ENCODE measurements at regions not wholly inside any gene's neighbourhood (a gene's known extent, or its start where the extent isn't known, plus 50 kb on each side); places are given as distances from the start of the nearest gene placed in this dataset.
A peak's percentile ranks its signal among the peaks of the same experiment; 100 is the strongest.

DNA sequence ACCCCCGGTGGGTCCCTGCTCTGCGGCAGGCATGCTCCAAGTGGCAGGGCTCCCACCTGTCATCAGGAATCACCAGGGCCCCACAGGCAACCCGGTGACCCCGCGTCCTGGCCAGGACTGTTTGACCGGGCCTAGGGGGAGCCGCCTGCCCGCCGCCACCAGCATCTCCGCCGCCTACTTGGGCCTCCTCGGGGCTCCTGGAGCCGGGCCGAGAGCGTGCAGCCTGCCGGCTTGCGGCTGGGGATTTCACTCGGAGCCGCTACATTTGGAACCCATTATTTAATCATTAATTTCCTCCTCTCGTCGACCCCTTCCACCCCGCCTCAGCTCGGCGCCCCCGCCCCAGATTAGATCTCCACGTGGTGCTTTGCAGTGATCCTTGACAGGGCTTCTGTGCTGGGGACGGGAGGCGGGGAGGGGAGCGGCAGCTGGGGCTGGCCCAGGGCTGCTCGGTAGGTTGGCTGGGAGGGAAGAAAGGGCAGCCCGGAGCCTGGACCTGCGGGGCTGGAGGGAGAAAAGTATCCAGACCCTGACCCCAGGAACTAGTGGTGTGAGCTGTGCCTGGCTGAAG is 295.4 kb downstream of the CYP26B1 start:
- Histone ChIP-seq H3K9me3 (ENCODE audit: insufficient read depth in 2 of 2, low read depth in 1 of 2, low read length in 1 of 2) (no peaks in the 10 kb centered on the region), H3K4me2 (ENCODE audit: insufficient read depth in 1 of 2, low read depth in 2 of 2, low read length in 2 of 2) (no peak overlapping the region), H4K91ac (replicated peaks; ENCODE audit: insufficient read length, low read length) (no peak overlapping the region), H2BK12ac (ENCODE audit: low read depth, low read length) (no peak overlapping the region), H3K14ac (ENCODE audit: insufficient read length) (no peak overlapping the region), H4K5ac (ENCODE audit: insufficient read length, low read depth, low read length) (no peak overlapping the region), H3K27ac (ENCODE audit: low read depth, low read length) (no peak overlapping the region), H2BK20ac (ENCODE audit: low read length) (no peak overlapping the region), H3K4me1 (replicated peaks in 1 of 4; ENCODE audit: control insufficient read depth in 3 of 4, insufficient read depth in 4 of 4, low read length in 3 of 4) (no peaks in the 10 kb centered on the region; a peak in 1 of 7 replicates), H2BK120ac (replicated peaks; ENCODE audit: low read depth, low read length) (no peak overlapping the region), H3K9ac (replicated peaks in 1 of 4; ENCODE audit: extremely low read depth in 1 of 4, low read depth in 3 of 4, low read length in 3 of 4) (no peak overlapping the region), H3K4me3 (ENCODE audit: extremely low read depth in 1 of 4, insufficient read depth in 2 of 4, low read depth in 3 of 4, low read length in 4 of 4) (no peak overlapping the region), H3K23me2 (ENCODE audit: low read depth, low read length) (no peaks in the 10 kb centered on the region), H3K79me2 (ENCODE audit: control insufficient read depth in 1 of 2, insufficient read depth in 2 of 2, low read length in 2 of 2) (no peaks in the 10 kb centered on the region), H3K36me3 (ENCODE audit: control insufficient read depth in 2 of 4, insufficient read depth in 4 of 4, low read length in 3 of 4) (no peaks in the 10 kb centered on the region), H3K79me1 (ENCODE audit: low read depth, low read length) (no peaks in the 10 kb centered on the region), H3K56ac (replicated peaks; ENCODE audit: insufficient read length, low read depth, low read length) (no peak overlapping the region), H4K8ac (ENCODE audit: extremely low read depth, insufficient read depth, low read length) (no peak overlapping the region), H3K18ac (ENCODE audit: extremely low read depth, low read length) (no peak overlapping the region), H3K23ac (ENCODE audit: insufficient read length) (no peak overlapping the region), H3K4ac (replicated peaks; ENCODE audit: insufficient read length, low read depth, low read length) (no peak overlapping the region), H2BK15ac (ENCODE audit: low read length) (no peak overlapping the region), H4K20me1 (replicated peaks in 1 of 2; ENCODE audit: control insufficient read depth in 1 of 2, insufficient read depth in 2 of 2, low read length in 2 of 2) (no peaks in the 10 kb centered on the region), H2AK5ac (ENCODE audit: low read depth, low read length) (no peak overlapping the region), H2AFZ (ENCODE audit: low read length) (no peak overlapping the region), H3K27me3 (replicated peaks in 1 of 4; ENCODE audit: control insufficient read depth in 3 of 4, extremely low read depth in 1 of 4, insufficient read depth in 3 of 4, low read length in 3 of 4) (no peaks in the 10 kb centered on the region), H2BK5ac (ENCODE audit: low read depth, low read length) (no peak overlapping the region)
- TF ChIP-seq TBP (IDR thresholded peaks at IDR 0.05; ENCODE audit: low read depth, low read length) = no peak
- no peak for TF ChIP-seq CEBPB (IDR thresholded peaks at IDR 0.05; ENCODE audit: low read depth, low read length)
- TF ChIP-seq SIRT6 (IDR thresholded peaks at IDR 0.05; ENCODE audit: low read length) = no peak
- TF ChIP-seq RFX5 (IDR thresholded peaks at IDR 0.05; ENCODE audit: borderline replicate concordance, low read depth, low read length) = no peak
- no peak for TF ChIP-seq TCF12 (IDR thresholded peaks at IDR 0.05; ENCODE audit: low read depth, low read length)
- no peak for TF ChIP-seq GABPA (IDR thresholded peaks at IDR 0.05; ENCODE audit: borderline replicate concordance, insufficient read depth, low read length)
- TF ChIP-seq RNF2 (IDR thresholded peaks at IDR 0.05; ENCODE audit: borderline replicate concordance, low read depth, low read length, missing control alignments, poor library complexity, severe bottlenecking) = no peak
- TF ChIP-seq SIN3A (conservative IDR thresholded peaks at IDR 0.05 in 1 of 2, IDR thresholded peaks at IDR 0.05 in 1 of 2; ENCODE audit: low read depth in 1 of 2, low read length in 2 of 2) = no peak
- no peak for TF ChIP-seq ZNF274 (IDR thresholded peaks at IDR 0.05; ENCODE audit: borderline replicate concordance, extremely low read depth, low read length)
- no peak for TF ChIP-seq PHF8 (conservative IDR thresholded peaks at IDR 0.05; ENCODE audit: low read depth, low read length)
- TF ChIP-seq RXRA (IDR thresholded peaks at IDR 0.05; ENCODE audit: insufficient read depth, low read depth, low read length) = no peak
- TF ChIP-seq NRF1 (IDR thresholded peaks at IDR 0.05; ENCODE audit: low read depth, low read length) = no peak
- no peak for TF ChIP-seq NANOG (IDR thresholded peaks at IDR 0.05; ENCODE audit: insufficient read depth, low read depth, low read length, poor library complexity, severe bottlenecking)
- TF ChIP-seq BACH1 (IDR thresholded peaks at IDR 0.05; ENCODE audit: low read length) = no peak
- no peak for FAIRE-seq
- WGBS, 2 experiments (ENCODE audit: extremely low coverage in 1 of 2, insufficient coverage in 1 of 2, insufficient read length in 1 of 2, insufficient replicate concordance in 2 of 2, low coverage in 1 of 2, low lambda C conversion rate in 2 of 2, missing lambda C conversion rate in 1 of 2) = 78% methylated on average over 21 of the region's 32 CpGs; no CpG with 5 or more reads in 1 of the 2 experiments
- peak in 1 of 2 experiments; percentile 52 for DNase-seq (ENCODE audit: low read depth in 1 of 2, low spot score in 2 of 2)
- ChIA-PET POLR2A (ENCODE audit: partially characterized antibody) (no interaction called here), CTCF (ENCODE audit: partially characterized antibody) (interaction anchor here (1.2 to 2.9 kb wide), 4 partner anchors 9 to 263 kb away, joined by 3 to 11 read pairs (median 3); no protein-coding TSS in a partner anchor)
